ENCODE measurements at regions not wholly inside any gene's neighbourhood (a gene's known extent, or its start where the extent isn't known, plus 50 kb on each side); places are given as distances from the start of the nearest gene placed in this dataset.

DNA sequence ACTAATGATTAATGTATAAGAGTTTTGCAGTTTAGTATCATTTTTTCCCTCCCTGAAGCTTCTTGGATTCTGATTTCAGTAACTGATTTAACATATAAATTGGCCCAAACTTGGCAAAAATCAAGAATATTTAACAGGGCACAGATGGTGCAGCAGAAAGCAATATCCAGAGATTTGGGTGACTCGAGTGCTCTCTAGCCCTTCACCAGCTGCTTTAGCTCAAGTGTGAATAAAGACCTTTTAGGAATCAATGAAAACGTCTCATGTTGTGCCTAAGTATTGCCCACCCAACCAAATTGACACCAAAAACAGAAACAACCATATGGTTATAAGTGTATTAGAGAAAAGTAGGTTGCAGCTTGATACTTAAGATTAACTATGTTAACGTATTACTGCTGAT is 933.4 kb upstream of the PTPRD start (continued):
- TF ChIP-seq, protein P1, sequence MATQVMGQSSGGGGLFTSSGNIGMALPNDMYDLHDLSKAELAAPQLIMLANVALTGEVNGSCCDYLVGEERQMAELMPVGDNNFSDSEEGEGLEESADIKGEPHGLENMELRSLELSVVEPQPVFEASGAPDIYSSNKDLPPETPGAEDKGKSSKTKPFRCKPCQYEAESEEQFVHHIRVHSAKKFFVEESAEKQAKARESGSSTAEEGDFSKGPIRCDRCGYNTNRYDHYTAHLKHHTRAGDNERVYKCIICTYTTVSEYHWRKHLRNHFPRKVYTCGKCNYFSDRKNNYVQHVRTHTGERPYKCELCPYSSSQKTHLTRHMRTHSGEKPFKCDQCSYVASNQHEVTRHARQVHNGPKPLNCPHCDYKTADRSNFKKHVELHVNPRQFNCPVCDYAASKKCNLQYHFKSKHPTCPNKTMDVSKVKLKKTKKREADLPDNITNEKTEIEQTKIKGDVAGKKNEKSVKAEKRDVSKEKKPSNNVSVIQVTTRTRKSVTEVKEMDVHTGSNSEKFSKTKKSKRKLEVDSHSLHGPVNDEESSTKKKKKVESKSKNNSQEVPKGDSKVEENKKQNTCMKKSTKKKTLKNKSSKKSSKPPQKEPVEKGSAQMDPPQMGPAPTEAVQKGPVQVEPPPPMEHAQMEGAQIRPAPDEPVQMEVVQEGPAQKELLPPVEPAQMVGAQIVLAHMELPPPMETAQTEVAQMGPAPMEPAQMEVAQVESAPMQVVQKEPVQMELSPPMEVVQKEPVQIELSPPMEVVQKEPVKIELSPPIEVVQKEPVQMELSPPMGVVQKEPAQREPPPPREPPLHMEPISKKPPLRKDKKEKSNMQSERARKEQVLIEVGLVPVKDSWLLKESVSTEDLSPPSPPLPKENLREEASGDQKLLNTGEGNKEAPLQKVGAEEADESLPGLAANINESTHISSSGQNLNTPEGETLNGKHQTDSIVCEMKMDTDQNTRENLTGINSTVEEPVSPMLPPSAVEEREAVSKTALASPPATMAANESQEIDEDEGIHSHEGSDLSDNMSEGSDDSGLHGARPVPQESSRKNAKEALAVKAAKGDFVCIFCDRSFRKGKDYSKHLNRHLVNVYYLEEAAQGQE (IDR thresholded peaks at IDR 0.05), result no peak
- TF ChIP-seq JUN (IDR thresholded peaks at IDR 0.05) (no peak), POLR2AphosphoS2 (conservative IDR thresholded peaks at IDR 0.05; ENCODE audit: low read length) (no peak), ZC3H11A (IDR thresholded peaks at IDR 0.05) (no peak), RFX5 (IDR thresholded peaks at IDR 0.05) (no peak), NPAS2 (CRISPR knock-in tag; IDR thresholded peaks at IDR 0.05; ENCODE audit: borderline replicate concordance) (no peak), CBX8 (IDR thresholded peaks at IDR 0.05) (no peak)
- TF ChIP-seq, protein P2, sequence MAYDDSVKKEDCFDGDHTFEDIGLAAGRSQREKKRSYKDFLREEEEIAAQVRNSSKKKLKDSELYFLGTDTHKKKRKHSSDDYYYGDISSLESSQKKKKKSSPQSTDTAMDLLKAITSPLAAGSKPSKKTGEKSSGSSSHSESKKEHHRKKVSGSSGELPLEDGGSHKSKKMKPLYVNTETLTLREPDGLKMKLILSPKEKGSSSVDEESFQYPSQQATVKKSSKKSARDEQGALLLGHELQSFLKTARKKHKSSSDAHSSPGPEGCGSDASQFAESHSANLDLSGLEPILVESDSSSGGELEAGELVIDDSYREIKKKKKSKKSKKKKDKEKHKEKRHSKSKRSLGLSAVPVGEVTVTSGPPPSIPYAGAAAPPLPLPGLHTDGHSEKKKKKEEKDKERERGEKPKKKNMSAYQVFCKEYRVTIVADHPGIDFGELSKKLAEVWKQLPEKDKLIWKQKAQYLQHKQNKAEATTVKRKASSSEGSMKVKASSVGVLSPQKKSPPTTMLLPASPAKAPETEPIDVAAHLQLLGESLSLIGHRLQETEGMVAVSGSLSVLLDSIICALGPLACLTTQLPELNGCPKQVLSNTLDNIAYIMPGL (CRISPR knock-in tag; IDR thresholded peaks at IDR 0.05; ENCODE audit: borderline replicate concordance), result no peak
- TF ChIP-seq, protein P3, sequence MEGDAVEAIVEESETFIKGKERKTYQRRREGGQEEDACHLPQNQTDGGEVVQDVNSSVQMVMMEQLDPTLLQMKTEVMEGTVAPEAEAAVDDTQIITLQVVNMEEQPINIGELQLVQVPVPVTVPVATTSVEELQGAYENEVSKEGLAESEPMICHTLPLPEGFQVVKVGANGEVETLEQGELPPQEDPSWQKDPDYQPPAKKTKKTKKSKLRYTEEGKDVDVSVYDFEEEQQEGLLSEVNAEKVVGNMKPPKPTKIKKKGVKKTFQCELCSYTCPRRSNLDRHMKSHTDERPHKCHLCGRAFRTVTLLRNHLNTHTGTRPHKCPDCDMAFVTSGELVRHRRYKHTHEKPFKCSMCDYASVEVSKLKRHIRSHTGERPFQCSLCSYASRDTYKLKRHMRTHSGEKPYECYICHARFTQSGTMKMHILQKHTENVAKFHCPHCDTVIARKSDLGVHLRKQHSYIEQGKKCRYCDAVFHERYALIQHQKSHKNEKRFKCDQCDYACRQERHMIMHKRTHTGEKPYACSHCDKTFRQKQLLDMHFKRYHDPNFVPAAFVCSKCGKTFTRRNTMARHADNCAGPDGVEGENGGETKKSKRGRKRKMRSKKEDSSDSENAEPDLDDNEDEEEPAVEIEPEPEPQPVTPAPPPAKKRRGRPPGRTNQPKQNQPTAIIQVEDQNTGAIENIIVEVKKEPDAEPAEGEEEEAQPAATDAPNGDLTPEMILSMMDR (IDR thresholded peaks at IDR 0.05), result no peak

DNA sequence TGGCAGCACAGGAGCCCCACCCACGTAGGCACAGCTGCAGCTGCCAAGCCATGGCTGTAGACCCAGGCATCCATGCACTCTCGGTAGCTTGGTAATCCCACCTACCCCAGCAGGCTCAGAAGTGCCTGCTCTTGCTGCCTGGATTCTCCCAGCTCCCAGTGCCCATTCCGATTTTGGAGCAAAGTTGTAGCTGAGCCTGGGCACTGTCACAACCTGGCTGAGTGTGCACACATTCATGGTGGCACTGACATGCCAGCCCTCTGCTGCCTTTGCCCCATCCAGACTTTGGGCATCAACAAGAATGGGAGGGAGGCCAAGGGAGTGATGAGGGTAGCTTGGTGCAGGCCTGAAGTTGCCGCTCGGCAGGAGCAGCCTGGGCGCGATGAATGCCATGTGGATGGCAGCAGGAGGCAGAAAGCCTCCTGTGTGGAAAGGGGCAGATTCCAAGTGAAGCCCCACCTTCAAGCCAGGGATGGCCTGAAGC is 936.6 kb upstream of the PTPRD start:
- CTCF ChIA-PET, result no interaction called here
- ATAC-seq, result no peak
- no peak overlapping the region for H3K4me2 ChIP-seq

More for the DNA sequence above, 936.6 kb upstream of the PTPRD start:
- no peaks in the 10 kb centered on the region for H3K4me1 ChIP-seq
- no peak for FAIRE-seq
- no peak overlapping the region for H3K4me3 ChIP-seq
- H3K27ac ChIP-seq, result no peak overlapping the region
- no peaks in the 10 kb centered on the region; the same call in 2 of the 3 replicates for H3K9me3 ChIP-seq
- 70% methylated on average over 4 of the region's 7 CpGs for WGBS (ENCODE audit: missing lambda C conversion rate)
- DNase-seq (ENCODE audit: low read depth in 1 of 2, low spot score in 1 of 2), result no peak
- TF ChIP-seq RARB (CRISPR knock-in tag; IDR thresholded peaks at IDR 0.05) (no peak), HOXB5 (CRISPR knock-in tag; IDR thresholded peaks at IDR 0.05) (no peak), CEBPB (IDR thresholded peaks at IDR 0.05) (no peak), HEYL (CRISPR knock-in tag; IDR thresholded peaks at IDR 0.05) (no peak), FOSL2 (IDR thresholded peaks at IDR 0.05) (no peak), FOSL2 (CRISPR knock-in tag; IDR thresholded peaks at IDR 0.05) (no peak), BHLHE40 (IDR thresholded peaks at IDR 0.05; ENCODE audit: low read depth, low read length) (no peak), FOXS1 (CRISPR knock-in tag; IDR thresholded peaks at IDR 0.05) (no peak), MAZ (IDR thresholded peaks at IDR 0.05; ENCODE audit: borderline replicate concordance, low read depth, low read length) (no peak)
- TF ChIP-seq, protein P2 (CRISPR knock-in tag; IDR thresholded peaks at IDR 0.05; ENCODE audit: borderline replicate concordance), result no peak
- TF ChIP-seq, protein P4, sequence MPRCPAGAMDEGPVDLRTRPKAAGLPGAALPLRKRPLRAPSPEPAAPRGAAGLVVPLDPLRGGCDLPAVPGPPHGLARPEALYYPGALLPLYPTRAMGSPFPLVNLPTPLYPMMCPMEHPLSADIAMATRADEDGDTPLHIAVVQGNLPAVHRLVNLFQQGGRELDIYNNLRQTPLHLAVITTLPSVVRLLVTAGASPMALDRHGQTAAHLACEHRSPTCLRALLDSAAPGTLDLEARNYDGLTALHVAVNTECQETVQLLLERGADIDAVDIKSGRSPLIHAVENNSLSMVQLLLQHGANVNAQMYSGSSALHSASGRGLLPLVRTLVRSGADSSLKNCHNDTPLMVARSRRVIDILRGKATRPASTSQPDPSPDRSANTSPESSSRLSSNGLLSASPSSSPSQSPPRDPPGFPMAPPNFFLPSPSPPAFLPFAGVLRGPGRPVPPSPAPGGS (IDR thresholded peaks at IDR 0.05), result no peak
- TF ChIP-seq, protein P5, sequence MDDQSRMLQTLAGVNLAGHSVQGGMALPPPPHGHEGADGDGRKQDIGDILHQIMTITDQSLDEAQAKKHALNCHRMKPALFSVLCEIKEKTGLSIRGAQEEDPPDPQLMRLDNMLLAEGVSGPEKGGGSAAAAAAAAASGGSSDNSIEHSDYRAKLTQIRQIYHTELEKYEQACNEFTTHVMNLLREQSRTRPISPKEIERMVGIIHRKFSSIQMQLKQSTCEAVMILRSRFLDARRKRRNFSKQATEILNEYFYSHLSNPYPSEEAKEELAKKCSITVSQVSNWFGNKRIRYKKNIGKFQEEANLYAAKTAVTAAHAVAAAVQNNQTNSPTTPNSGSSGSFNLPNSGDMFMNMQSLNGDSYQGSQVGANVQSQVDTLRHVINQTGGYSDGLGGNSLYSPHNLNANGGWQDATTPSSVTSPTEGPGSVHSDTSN (IDR thresholded peaks at IDR 0.05), result no peak
- POLR2A ChIA-PET, result no interaction called here

Data from A549 (cell line).